Left lung (tissue), 4 donors: ENCODE measurements at regions not wholly inside any gene's neighbourhood (a gene's known extent, or its start where the extent isn't known, plus 50 kb on each side); places are given as distances from the start of the nearest gene placed in this dataset.
A peak's percentile ranks its signal among the peaks of the same experiment; 100 is the strongest.

Experiments used
- ATAC-seq: fragments of 200-7000 bp; cut with Tn5 transposase; one replicate; pipeline ENCODE4 v1.9.1; 2020; ENCODE audit warnings: moderate library complexity
- DNase-seq, 4 donors: peaks; one replicate each; pipeline ENCODE4 v3.0.0-alpha.2; 2013 to 2020
- H3K27ac ChIP-seq, 2 donors: fragments of 200-600 bp; sonication (generic) in 1 of 2; one replicate each; pipeline versions ENCODE4 v1.5.0 to v1.8.0; 2020 to 2021
- H3K27me3 ChIP-seq, 2 donors: fragments of 200-600 bp; sonication (generic) in 1 of 2; one replicate each; pipeline versions ENCODE4 v1.5.0 to v1.8.0; 2020 to 2021
- H3K36me3 ChIP-seq, 2 donors: fragments of 200-600 bp; sonication (generic) in 1 of 2; one replicate each; pipeline versions ENCODE4 v1.5.0 to v1.8.0; 2020 to 2021
- H3K4me1 ChIP-seq, 2 donors: fragments of 200-600 bp; one replicate each; pipeline ENCODE4 v1.8.0; 2021
- H3K4me3 ChIP-seq, 2 donors: fragments of 200-600 bp; sonication (generic) in 1 of 2; one replicate each; pipeline versions ENCODE4 v1.5.0 to v1.8.0; 2020 to 2021; ENCODE audit warnings: mild to moderate bottlenecking in 1 of 2
- H3K9me3 ChIP-seq, 2 donors: fragments of 200-600 bp; sonication (generic) in 1 of 2; one replicate each; pipeline versions ENCODE4 v1.5.0 to v1.8.0; 2020 to 2021
- CTCF ChIP-seq, 2 donors: fragments of 200-600 bp; sonication (generic) in 1 of 2; IDR thresholded peaks; one replicate each; pipeline versions ENCODE4 v1.5.0 to v1.8.0; 2021; ENCODE audit warnings: antibody characterized with exemption in 2 of 2
- intact Hi-C, 2 donors: fragments of 100-400 bp; cut with DNase I; formaldehyde crosslinking; loops; one replicate each; pipeline versions ENCODE4 v1.11.2 to v1.14.2; 2022
- donor health status: DM: no; HTN: yes; CAD: no.
- donor health status: DM: no; HTN: no; CAD: no.

- intact Hi-C loops, result no loop called here
- no peaks in the 10 kb centered on the region for H3K9me3 ChIP-seq
- ATAC-seq (no peak), DNase-seq (peak in 2 of 4 donors; percentile 32 to 64)
- H3K27ac ChIP-seq, result no peak overlapping the region
- no peaks in the 10 kb centered on the region for H3K27me3 ChIP-seq
- no peaks in the 10 kb centered on the region for H3K4me1 ChIP-seq
- no peak for TF ChIP-seq CTCF (IDR thresholded peaks at IDR 0.05)
- H3K36me3 ChIP-seq, result no peaks in the 10 kb centered on the region
- no peak overlapping the region for H3K4me3 ChIP-seq
Observed at GRCh38 chrX:25667681-25668080, 470.5 kb upstream of the MAGEB18 start.

- intact Hi-C loops, result no loop called here
- no peak for TF ChIP-seq CTCF (IDR thresholded peaks at IDR 0.05)
- no peaks in the 10 kb centered on the region for H3K36me3 ChIP-seq
- no peak overlapping the region for H3K4me3 ChIP-seq
- no peaks in the 10 kb centered on the region for H3K4me1 ChIP-seq
- no peak for DNase-seq
- H3K9me3 ChIP-seq, result no peaks in the 10 kb centered on the region
- no peak overlapping the region for H3K27ac ChIP-seq
- no peaks in the 10 kb centered on the region for H3K27me3 ChIP-seq
- no peak for ATAC-seq
Observed at GRCh38 chrX:25674776-25675175, 463.4 kb upstream of the MAGEB18 start.

GRCh38 chrX:25701876-25702275 lies 436.3 kb upstream of the MAGEB18 start:
- H3K4me3 ChIP-seq, result no peak overlapping the region
- no peak for ATAC-seq

GRCh38 chrX:25717122-25717521 lies 421.0 kb upstream of the MAGEB18 start:
- DNase-seq (no peak), ATAC-seq (no peak)
- no peak for TF ChIP-seq CTCF (IDR thresholded peaks at IDR 0.05)
- Histone ChIP-seq H3K9me3 (no peaks in the 10 kb centered on the region), H3K4me3 (no peak overlapping the region), H3K27me3 (no peaks in the 10 kb centered on the region), H3K4me1 (no peaks in the 10 kb centered on the region), H3K27ac (no peak overlapping the region), H3K36me3 (no peaks in the 10 kb centered on the region)
- intact Hi-C loops, result no loop called here

More at GRCh38 chrX:25701876-25702275, 436.3 kb upstream of the MAGEB18 start:
- Histone ChIP-seq H3K4me1 (no peaks in the 10 kb centered on the region), H3K9me3 (peaks cover 0 to 2% of the 10 kb centered on the region in 2 donors), H3K27ac (no peak overlapping the region), H3K27me3 (no peaks in the 10 kb centered on the region), H3K36me3 (no peaks in the 10 kb centered on the region)
- no peak for TF ChIP-seq CTCF (IDR thresholded peaks at IDR 0.05)
- intact Hi-C loops, result no loop called here
- no peak for DNase-seq

GRCh38 chrX:25721564-25721963 lies 416.6 kb upstream of the MAGEB18 start:
- intact Hi-C loops, result no loop called here
- Histone ChIP-seq H3K4me3 (no peak overlapping the region), H3K36me3 (no peaks in the 10 kb centered on the region), H3K9me3 (no peaks in the 10 kb centered on the region), H3K4me1 (no peaks in the 10 kb centered on the region), H3K27me3 (no peaks in the 10 kb centered on the region), H3K27ac (no peak overlapping the region)
- DNase-seq (peak in 1 of 4 donors; percentile 6), ATAC-seq (no peak)
- TF ChIP-seq CTCF (IDR thresholded peaks at IDR 0.05), result peak in 1 of 2 donors; percentile 21
